ENCODE measurements at regions not wholly inside any gene's neighbourhood (a gene's known extent, or its start where the extent isn't known, plus 50 kb on each side); places are given as distances from the start of the nearest gene placed in this dataset.
"Not testable (repeated sequence)": the region's sequence is repeated elsewhere in the genome, so short reads cannot be mapped to it uniquely, and the experiment has no call there.

DNA sequence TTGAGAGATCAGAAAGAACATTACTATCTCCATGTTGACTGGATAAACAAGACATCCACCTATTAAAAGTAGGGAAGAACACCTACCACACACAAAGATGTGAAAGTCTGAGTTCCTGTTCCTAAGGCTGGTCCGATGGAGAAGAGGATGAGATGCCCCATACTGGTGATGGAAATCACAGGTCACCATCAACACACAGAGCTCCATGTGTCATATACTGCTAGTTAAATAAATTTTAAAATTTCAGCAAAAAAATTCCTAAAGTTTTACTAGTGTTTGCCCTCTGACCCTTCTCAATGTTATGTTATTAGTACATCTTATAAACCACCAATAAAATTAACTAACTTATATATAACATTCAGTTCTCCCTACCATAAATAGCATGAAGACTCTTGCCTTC lies 59.1 kb downstream of the KCNA5 start:
- DNase-seq (ENCODE audit: low spot score in 2 of 2) = no peak
- no peak for TF ChIP-seq POLR2A (IDR thresholded peaks at IDR 0.05)
- TF ChIP-seq, protein P1, sequence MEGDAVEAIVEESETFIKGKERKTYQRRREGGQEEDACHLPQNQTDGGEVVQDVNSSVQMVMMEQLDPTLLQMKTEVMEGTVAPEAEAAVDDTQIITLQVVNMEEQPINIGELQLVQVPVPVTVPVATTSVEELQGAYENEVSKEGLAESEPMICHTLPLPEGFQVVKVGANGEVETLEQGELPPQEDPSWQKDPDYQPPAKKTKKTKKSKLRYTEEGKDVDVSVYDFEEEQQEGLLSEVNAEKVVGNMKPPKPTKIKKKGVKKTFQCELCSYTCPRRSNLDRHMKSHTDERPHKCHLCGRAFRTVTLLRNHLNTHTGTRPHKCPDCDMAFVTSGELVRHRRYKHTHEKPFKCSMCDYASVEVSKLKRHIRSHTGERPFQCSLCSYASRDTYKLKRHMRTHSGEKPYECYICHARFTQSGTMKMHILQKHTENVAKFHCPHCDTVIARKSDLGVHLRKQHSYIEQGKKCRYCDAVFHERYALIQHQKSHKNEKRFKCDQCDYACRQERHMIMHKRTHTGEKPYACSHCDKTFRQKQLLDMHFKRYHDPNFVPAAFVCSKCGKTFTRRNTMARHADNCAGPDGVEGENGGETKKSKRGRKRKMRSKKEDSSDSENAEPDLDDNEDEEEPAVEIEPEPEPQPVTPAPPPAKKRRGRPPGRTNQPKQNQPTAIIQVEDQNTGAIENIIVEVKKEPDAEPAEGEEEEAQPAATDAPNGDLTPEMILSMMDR (IDR thresholded peaks at IDR 0.05) = no peak
- intact Hi-C loops (cut with DNase I; ENCODE audit: low total_unique reads) = no loop called here
- WGBS, 2 donors = 96 to 97% methylated on average over 1 of the region's 1 CpG
- no peak overlapping the region for H3K4me3 ChIP-seq (ENCODE audit: low read depth, poor library complexity, severe bottlenecking)

DNA sequence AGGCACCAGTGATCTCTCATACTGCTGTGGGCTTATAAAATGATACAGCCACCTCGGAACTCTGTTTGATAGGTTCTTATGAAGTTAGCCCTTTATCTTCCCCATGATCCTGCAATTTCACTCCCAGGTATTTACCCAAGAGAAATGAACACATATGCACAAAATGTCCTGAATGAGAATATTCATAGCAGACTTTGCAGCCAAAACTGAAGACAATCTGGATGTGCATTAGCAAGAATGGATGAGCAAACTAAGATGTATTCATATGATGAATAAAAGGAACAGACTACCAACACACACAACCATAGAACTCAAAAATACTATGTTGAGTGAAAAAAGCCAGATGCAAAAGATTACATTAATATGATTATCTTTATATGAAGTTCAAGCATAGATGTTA lies 66.7 kb downstream of the KCNA5 start:
- DNase-seq (ENCODE audit: low spot score in 2 of 2) = no peak
- 84 to 86% methylated on average over 1 of the region's 1 CpG for WGBS, 2 donors
- no peak for TF ChIP-seq POLR2A (IDR thresholded peaks at IDR 0.05)
- intact Hi-C loops (cut with DNase I; ENCODE audit: low total_unique reads) = no loop called here
- no peak overlapping the region for H3K4me3 ChIP-seq (ENCODE audit: low read depth, poor library complexity, severe bottlenecking)

DNA sequence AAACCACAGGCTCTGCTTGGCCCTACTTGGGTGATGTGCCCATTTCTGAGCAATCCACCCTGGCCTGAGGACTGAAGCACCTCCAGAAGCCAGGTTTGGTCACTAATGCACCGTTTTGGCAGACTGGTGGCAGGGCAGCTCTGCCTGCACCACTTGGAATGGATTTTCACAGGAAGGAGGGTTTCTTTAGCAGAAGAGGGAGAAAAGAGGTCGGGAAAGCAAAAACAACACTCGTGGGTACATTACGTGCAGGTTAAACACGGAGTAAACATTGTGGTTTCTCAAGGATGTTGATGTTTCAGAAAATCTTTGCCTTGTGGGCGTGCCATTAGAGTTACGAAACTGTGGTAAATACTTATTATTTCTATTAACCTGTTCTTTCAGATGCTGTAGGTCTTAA lies 70.8 kb downstream of the KCNA5 start:
- TF ChIP-seq, protein P1 (IDR thresholded peaks at IDR 0.05) = no peak
- TF ChIP-seq POLR2A (IDR thresholded peaks at IDR 0.05) = no peak
- no peak for DNase-seq (ENCODE audit: low spot score in 2 of 2)
- H3K4me3 ChIP-seq (ENCODE audit: low read depth, poor library complexity, severe bottlenecking) = no peak overlapping the region
- intact Hi-C loops (cut with DNase I; ENCODE audit: low total_unique reads) = no loop called here
- 46 to 59% methylated on average over 7 of the region's 7 CpGs for WGBS, 2 donors

DNA sequence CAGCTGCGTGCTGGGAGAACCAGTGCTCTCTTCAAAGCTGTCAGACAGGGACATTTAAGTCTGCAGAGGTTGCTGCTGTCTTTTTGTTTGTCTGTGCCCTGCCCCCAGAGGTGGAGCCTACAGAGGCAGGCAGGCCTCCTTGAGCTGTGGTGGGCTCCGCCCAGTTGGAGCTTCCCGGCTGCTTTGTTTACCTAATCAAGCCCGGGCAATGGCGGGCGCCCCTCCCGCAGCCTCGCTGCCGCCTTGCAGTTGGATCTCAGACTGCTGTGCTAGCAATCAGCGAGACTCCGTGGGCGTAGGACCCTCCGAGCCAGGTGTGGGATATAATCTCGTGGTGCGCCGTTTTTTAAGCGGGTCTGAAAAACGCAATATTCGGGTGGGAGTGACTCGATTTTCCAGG lies 78.1 kb downstream of the KCNA5 start:
- intact Hi-C loops (cut with DNase I; ENCODE audit: low total_unique reads); H3K4me3 ChIP-seq (ENCODE audit: low read depth, poor library complexity, severe bottlenecking); DNase-seq (ENCODE audit: low spot score in 2 of 2): not testable (repeated sequence)
- 20% methylated on average over 7 of the region's 20 CpGs; no CpG with 5 or more reads in 1 of the 2 donors for WGBS, 2 donors

DNA sequence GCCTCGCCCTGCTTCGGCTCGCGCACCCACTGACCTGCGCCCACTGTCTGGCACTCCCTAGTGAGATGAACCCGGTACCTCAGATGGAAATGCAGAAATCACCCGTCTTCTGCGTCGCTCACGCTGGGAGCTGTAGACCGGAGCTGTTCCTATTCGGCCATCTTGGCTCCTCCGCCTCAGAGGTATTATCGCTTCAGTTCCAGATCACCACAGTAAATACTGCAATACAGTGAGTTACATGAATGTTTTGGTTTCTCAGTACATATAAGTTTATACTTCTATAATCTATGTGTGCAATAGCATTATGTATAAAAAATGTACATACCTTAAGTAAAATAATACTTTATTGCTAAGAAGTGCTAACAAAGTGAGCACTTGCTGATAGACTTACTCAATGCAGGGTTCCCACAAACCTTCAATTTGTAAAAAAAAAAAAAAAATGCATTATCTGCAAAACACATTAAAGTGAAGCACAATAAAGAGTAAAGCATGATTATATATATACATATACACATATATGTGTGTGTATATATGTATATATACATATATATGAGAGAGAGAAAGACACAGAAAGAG lies 78.7 kb downstream of the KCNA5 start:
- DNase-seq (ENCODE audit: low spot score in 2 of 2); H3K4me3 ChIP-seq (ENCODE audit: low read depth, poor library complexity, severe bottlenecking); intact Hi-C loops (cut with DNase I; ENCODE audit: low total_unique reads): not testable (repeated sequence)
- 95% methylated on average over 8 to 9 of the region's 14 CpGs for WGBS, 2 donors

DNA sequence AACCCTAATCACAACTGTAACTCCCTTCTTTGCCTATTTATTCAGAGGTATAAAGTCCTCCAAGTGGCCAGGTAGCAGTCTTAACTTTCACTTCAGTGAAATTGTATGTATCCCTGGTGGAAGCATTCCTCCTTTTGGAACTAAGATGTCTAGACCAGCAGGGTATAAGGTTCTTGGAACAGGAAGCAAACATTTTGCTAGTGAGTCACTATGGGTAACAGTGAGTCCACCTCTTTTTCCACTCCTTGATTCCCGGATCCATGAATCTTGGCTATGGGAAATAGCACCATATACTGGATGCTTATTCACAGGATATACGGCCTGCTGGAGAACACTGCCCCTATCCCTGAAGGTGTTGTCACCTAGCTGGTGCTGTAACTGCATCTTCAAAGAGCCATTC lies 80.2 kb downstream of the KCNA5 start:
- no peak for TF ChIP-seq POLR2A (IDR thresholded peaks at IDR 0.05)
- TF ChIP-seq, protein P1 (IDR thresholded peaks at IDR 0.05) = no peak
- intact Hi-C loops (cut with DNase I; ENCODE audit: low total_unique reads) = no loop called here
- H3K4me3 ChIP-seq (ENCODE audit: low read depth, poor library complexity, severe bottlenecking) = no peak overlapping the region
- 91 to 97% methylated on average over 2 of the region's 2 CpGs for WGBS, 2 donors
- no peak for DNase-seq (ENCODE audit: low spot score in 2 of 2)

DNA sequence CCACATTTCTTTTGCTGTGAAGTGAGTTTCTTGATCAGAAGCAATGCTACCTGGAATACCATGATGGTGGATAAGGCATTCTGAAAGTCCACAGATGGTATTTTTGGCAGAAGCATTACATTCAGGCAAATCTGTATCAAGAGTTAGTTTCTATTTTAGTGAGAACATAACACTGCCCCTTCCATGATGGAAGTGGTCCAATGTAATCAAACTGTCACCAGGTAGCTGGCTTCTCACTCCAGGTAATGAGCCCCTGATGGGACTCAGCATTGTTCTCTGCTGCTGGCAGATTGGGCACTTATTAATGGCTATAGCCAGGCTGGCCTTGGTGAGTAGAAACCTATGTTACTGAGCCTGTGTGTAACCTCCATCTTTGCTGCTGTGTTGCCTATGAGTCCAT lies 80.7 kb downstream of the KCNA5 start:
- intact Hi-C loops (cut with DNase I; ENCODE audit: low total_unique reads) = no loop called here
- no peak overlapping the region for H3K4me3 ChIP-seq (ENCODE audit: low read depth, poor library complexity, severe bottlenecking)
- no peak for DNase-seq (ENCODE audit: low spot score in 2 of 2)
- TF ChIP-seq, protein P1 (IDR thresholded peaks at IDR 0.05) = no peak
- TF ChIP-seq POLR2A (IDR thresholded peaks at IDR 0.05) = no peak

Measured in lower leg skin (tissue), 4 donors.